ENCODE measurements at regions not wholly inside any gene's neighbourhood (a gene's known extent, or its start where the extent isn't known, plus 50 kb on each side); places are given as distances from the start of the nearest gene placed in this dataset.
"Not testable (repeated sequence)": the region's sequence is repeated elsewhere in the genome, so short reads cannot be mapped to it uniquely, and the experiment has no call there.

- TF ChIP-seq FOXA1 (IDR thresholded peaks at IDR 0.05): no peak
- no peak for TF ChIP-seq ARNT (IDR thresholded peaks at IDR 0.05)
- no peak for TF ChIP-seq BHLHE40 (IDR thresholded peaks at IDR 0.05; ENCODE audit: borderline replicate concordance)
- TF ChIP-seq, protein P1, sequence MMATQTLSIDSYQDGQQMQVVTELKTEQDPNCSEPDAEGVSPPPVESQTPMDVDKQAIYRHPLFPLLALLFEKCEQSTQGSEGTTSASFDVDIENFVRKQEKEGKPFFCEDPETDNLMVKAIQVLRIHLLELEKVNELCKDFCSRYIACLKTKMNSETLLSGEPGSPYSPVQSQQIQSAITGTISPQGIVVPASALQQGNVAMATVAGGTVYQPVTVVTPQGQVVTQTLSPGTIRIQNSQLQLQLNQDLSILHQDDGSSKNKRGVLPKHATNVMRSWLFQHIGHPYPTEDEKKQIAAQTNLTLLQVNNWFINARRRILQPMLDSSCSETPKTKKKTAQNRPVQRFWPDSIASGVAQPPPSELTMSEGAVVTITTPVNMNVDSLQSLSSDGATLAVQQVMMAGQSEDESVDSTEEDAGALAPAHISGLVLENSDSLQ (IDR thresholded peaks at IDR 0.05): no peak
- no peak for TF ChIP-seq CTBP1 (IDR thresholded peaks at IDR 0.05; ENCODE audit: borderline replicate concordance)
- DNase-seq (ENCODE audit: extremely low spot score): no peak
- POLR2A ChIA-PET: no interaction called here
- CTCF ChIA-PET: no interaction called here
These were observed 223.0 kb upstream of the DMRT1 start for GRCh38 chr9:618478-618877.

DNA sequence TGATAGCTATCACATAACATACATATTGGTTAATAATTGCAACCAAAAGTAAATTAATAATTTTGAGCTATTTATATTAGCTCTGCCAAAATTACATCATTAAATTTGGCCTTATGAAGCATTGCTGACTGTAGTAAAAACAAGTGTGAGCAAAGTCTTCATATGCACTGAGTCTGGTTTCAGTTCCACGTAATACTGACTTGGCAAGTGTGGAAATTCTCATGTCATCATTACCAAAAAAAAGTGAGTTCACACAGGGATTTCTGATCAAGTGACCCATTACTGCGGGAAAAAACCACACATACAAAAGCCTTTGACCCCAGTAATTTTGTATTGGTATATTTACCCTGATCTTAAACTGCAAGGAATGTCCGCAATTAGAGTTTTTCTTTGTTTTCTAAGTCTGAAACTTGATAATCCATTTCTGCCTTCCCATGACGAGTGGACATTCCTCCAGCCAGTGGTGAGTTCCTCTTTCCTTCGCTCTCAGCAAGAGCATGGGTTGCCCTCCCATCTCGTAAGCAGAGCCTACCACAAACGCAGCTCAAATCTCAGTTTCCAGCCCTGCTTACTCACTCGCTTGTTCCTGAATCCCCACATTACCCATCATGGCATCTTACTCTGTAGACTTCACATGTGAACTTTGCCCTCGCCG lies 220.2 kb upstream of the DMRT1 start:
- POLR2A ChIA-PET: no interaction called here
- DNase-seq (ENCODE audit: extremely low spot score): no peak
- CTCF ChIA-PET: no interaction called here
- TF ChIP-seq FOXM1 (IDR thresholded peaks at IDR 0.05; ENCODE audit: borderline replicate concordance): no peak
- no peak for TF ChIP-seq TARDBP (IDR thresholded peaks at IDR 0.05)
- no peak for TF ChIP-seq SUZ12 (IDR thresholded peaks at IDR 0.05)
- no peak for TF ChIP-seq SP1 (IDR thresholded peaks at IDR 0.05)
- no peak for TF ChIP-seq L3MBTL2 (conservative IDR thresholded peaks at IDR 0.05)
- no peak for TF ChIP-seq BHLHE40 (IDR thresholded peaks at IDR 0.05; ENCODE audit: borderline replicate concordance)
- no peak for TF ChIP-seq FOXK2 (IDR thresholded peaks at IDR 0.05)
- no peak for TF ChIP-seq ELF4 (IDR thresholded peaks at IDR 0.05)
- TF ChIP-seq, protein P1 (IDR thresholded peaks at IDR 0.05): no peak
- no peak for TF ChIP-seq FOXA1 (IDR thresholded peaks at IDR 0.05)
- TF ChIP-seq NFRKB (IDR thresholded peaks at IDR 0.05): no peak
- no peak for TF ChIP-seq ARNT (IDR thresholded peaks at IDR 0.05)
- TF ChIP-seq LEF1 (IDR thresholded peaks at IDR 0.05; ENCODE audit: borderline replicate concordance): no peak
- TF ChIP-seq HDGF (IDR thresholded peaks at IDR 0.05; ENCODE audit: borderline replicate concordance): no peak

GRCh38 chr9:624935-625500 lies 216.5 kb upstream of the DMRT1 start:
- DNase-seq (ENCODE audit: extremely low spot score): no peak
- CTCF ChIA-PET: no interaction called here
- POLR2A ChIA-PET: no interaction called here

GRCh38 chr9:625613-626012 lies 215.9 kb upstream of the DMRT1 start:
- CTCF ChIA-PET: no interaction called here
- POLR2A ChIA-PET: no interaction called here
- no peak for DNase-seq (ENCODE audit: extremely low spot score)
- TF ChIP-seq LEF1 (IDR thresholded peaks at IDR 0.05; ENCODE audit: borderline replicate concordance) (no peak), CTBP1 (IDR thresholded peaks at IDR 0.05; ENCODE audit: borderline replicate concordance) (no peak), TARDBP (IDR thresholded peaks at IDR 0.05) (no peak), SUZ12 (IDR thresholded peaks at IDR 0.05) (no peak), ZNF384 (IDR thresholded peaks at IDR 0.05) (no peak), HDGF (IDR thresholded peaks at IDR 0.05; ENCODE audit: borderline replicate concordance) (no peak), FOXM1 (IDR thresholded peaks at IDR 0.05; ENCODE audit: borderline replicate concordance) (no peak), ARNT (IDR thresholded peaks at IDR 0.05) (no peak), BHLHE40 (IDR thresholded peaks at IDR 0.05; ENCODE audit: borderline replicate concordance) (no peak), SP1 (IDR thresholded peaks at IDR 0.05) (no peak), L3MBTL2 (conservative IDR thresholded peaks at IDR 0.05) (no peak), FOXK2 (IDR thresholded peaks at IDR 0.05) (no peak), FOXA1 (IDR thresholded peaks at IDR 0.05) (no peak), ELF4 (IDR thresholded peaks at IDR 0.05) (no peak)
- TF ChIP-seq, protein P1 (IDR thresholded peaks at IDR 0.05): no peak

More at GRCh38 chr9:624935-625500, 216.5 kb upstream of the DMRT1 start:
- TF ChIP-seq TARDBP (IDR thresholded peaks at IDR 0.05) (no peak), FOXA1 (IDR thresholded peaks at IDR 0.05) (no peak), ARNT (IDR thresholded peaks at IDR 0.05) (no peak), FOXM1 (IDR thresholded peaks at IDR 0.05; ENCODE audit: borderline replicate concordance) (no peak), LEF1 (IDR thresholded peaks at IDR 0.05; ENCODE audit: borderline replicate concordance) (no peak), ZNF384 (IDR thresholded peaks at IDR 0.05) (no peak), HDGF (IDR thresholded peaks at IDR 0.05; ENCODE audit: borderline replicate concordance) (no peak), CTBP1 (IDR thresholded peaks at IDR 0.05; ENCODE audit: borderline replicate concordance) (no peak), FOXK2 (IDR thresholded peaks at IDR 0.05) (no peak), SUZ12 (IDR thresholded peaks at IDR 0.05) (no peak), L3MBTL2 (conservative IDR thresholded peaks at IDR 0.05) (no peak), SP1 (IDR thresholded peaks at IDR 0.05) (no peak), ELF4 (IDR thresholded peaks at IDR 0.05) (no peak)
- TF ChIP-seq, protein P1 (IDR thresholded peaks at IDR 0.05): no peak

DNA sequence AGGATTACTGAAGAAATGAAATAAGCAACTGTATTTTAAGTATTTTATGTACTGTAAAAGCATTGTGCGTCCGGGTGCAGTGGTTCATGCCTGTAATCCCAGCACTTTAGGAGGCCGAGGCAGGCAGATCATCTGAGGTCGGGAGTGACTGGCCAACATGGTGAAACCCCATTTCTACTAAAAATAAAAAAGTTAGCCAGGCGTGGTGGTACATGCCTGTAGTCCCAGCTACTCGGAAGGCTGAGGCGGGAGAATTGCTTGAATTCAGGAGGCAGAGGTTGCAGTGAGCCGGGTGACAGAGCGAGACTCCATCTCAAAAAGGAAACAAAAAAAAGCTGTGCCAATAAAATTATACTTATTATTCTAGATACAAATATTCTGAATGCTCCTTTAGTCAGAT lies 215.4 kb upstream of the DMRT1 start:
- CTCF ChIA-PET; POLR2A ChIA-PET; DNase-seq (ENCODE audit: extremely low spot score): not testable (repeated sequence)

- TF ChIP-seq ELF4 (IDR thresholded peaks at IDR 0.05): no peak
- TF ChIP-seq L3MBTL2 (conservative IDR thresholded peaks at IDR 0.05): no peak
- no peak for TF ChIP-seq SUZ12 (IDR thresholded peaks at IDR 0.05)
- TF ChIP-seq, protein P1 (IDR thresholded peaks at IDR 0.05): no peak
- DNase-seq (ENCODE audit: extremely low spot score): no peak
- ChIA-PET POLR2A (no interaction called here), CTCF (no interaction called here)
These were observed 214.9 kb upstream of the DMRT1 start for GRCh38 chr9:626596-626995.

All from HEK293T (cell line).